A549 (cell line): ENCODE measurements at regions not wholly inside any gene's neighbourhood (a gene's known extent, or its start where the extent isn't known, plus 50 kb on each side); places are given as distances from the start of the nearest gene placed in this dataset.

Experiments
- ATAC-seq, 2 experiments: fragments of 200-7000 bp in 1 of 2; fragments of >200 bp in 1 of 2; cut with Nextera tagmentation in 1 of 2; cut with Tn5 transposase in 1 of 2; 3 replicates each; pipeline versions ENCODE4 v1.8.0 to v1.9.1; 2018 to 2020; ENCODE audit warnings: mild to moderate bottlenecking in 1 of 2, moderate library complexity in 1 of 2
- CTCF ChIA-PET: fragments of 300-600 bp; sonication (Branson Sonifier 250); formaldehyde crosslinking; extraction: SDS; loops from one replicate; lab custom pipeline; 2021; ENCODE audit warnings: antibody characterized with exemption, inconsistent platforms; lab: Yijun Ruan, JAX
- POLR2A ChIA-PET: fragments of 350-600 bp; formaldehyde crosslinking; extraction: SDS; loops from one replicate; lab custom pipeline; 2021; ENCODE audit warnings: antibody characterized with exemption, inconsistent platforms; lab: Yijun Ruan, JAX
- DNase-seq, 2 experiments: peaks; one replicate each; pipeline versions ENCODE4 v3.0.0 to v3.0.0-alpha.2; 2011 to 2016; ENCODE audit warnings: low read depth in 1 of 2, low spot score in 1 of 2
- FAIRE-seq: peaks from 2 replicates; lab custom pipeline; 2011; peaks lifted over from hg19 to GRCh38; lab: Jason Lieb, UNC
- H3K27ac ChIP-seq, 2 experiments: fragments of >200 bp; sonication (Bioruptor Twin); formaldehyde crosslinking; 3 replicates each; pipeline ENCODE4 v1.5.1; 2016 to 2017
- H3K4me1 ChIP-seq: fragments of >200 bp; sonication (Bioruptor Twin); formaldehyde crosslinking; 3 replicates; pipeline ENCODE4 v1.6.1; 2016
- H3K4me2 ChIP-seq: fragments of >200 bp; sonication (Bioruptor Twin); formaldehyde crosslinking; 3 replicates; pipeline ENCODE4 v1.6.1; 2016
- H3K4me3 ChIP-seq: fragments of >200 bp; sonication (Bioruptor Twin); formaldehyde crosslinking; 3 replicates; pipeline ENCODE4 v1.5.1; 2016
- H3K9me3 ChIP-seq: fragments of >200 bp; sonication (Bioruptor Twin); formaldehyde crosslinking; 3 replicates; pipeline ENCODE4 v1.6.1; 2016
- ATOH8 ChIP-seq: fragments of 250-450 bp; sonication (Bioruptor Pico); IDR thresholded peaks from 2 replicates; pipeline ENCODE4 v1.5.0; 2020; ENCODE audit warnings: low read depth, mild to moderate bottlenecking, moderate library complexity
- BCL3 ChIP-seq: fragments of >200 bp; sonication (Bioruptor Twin); formaldehyde crosslinking; IDR thresholded peaks from 3 replicates; pipeline ENCODE4 v1.6.1; 2016
- CBX8 ChIP-seq: fragments of 200-600 bp; sonication (generic); IDR thresholded peaks from 2 replicates; pipeline ENCODE4 v1.6.1; 2016
- CHD2 ChIP-seq: fragments of 150-350 bp; IDR thresholded peaks from 2 replicates; pipeline ENCODE4 v1.6.1; 2014; ENCODE audit warnings: low read length; ENCODE audit not compliant: partially characterized antibody
- ESRRA ChIP-seq: fragments of 150-350 bp; IDR thresholded peaks from 2 replicates; pipeline ENCODE4 v1.6.1; 2014; ENCODE audit warnings: mild to moderate bottlenecking, low read length, borderline replicate concordance
- FOSB ChIP-seq: fragments of 250-450 bp; sonication (Bioruptor Pico); IDR thresholded peaks from 2 replicates; pipeline ENCODE4 v1.5.0; 2020; ENCODE audit warnings: mild to moderate bottlenecking, moderate library complexity
- FOXS1 ChIP-seq: fragments of 250-450 bp; sonication (Bioruptor Pico); IDR thresholded peaks from 2 replicates; pipeline ENCODE4 v1.5.0; 2020; ENCODE audit warnings: mild to moderate bottlenecking, moderate library complexity
- HOXA7 ChIP-seq: fragments of 250-450 bp; sonication (Bioruptor Pico); IDR thresholded peaks from 2 replicates; pipeline ENCODE4 v1.5.0; 2020; ENCODE audit warnings: mild to moderate bottlenecking, moderate library complexity
- MAZ ChIP-seq: fragments of 150-350 bp; IDR thresholded peaks from 2 replicates; pipeline ENCODE4 v1.6.1; 2014; ENCODE audit warnings: antibody characterized with exemption, low read depth, low read length, borderline replicate concordance
- NR3C1 ChIP-seq: fragments of >200 bp; sonication (Bioruptor Twin); formaldehyde crosslinking; IDR thresholded peaks from 3 replicates; pipeline ENCODE4 v1.6.1; 2017
- RAD21 ChIP-seq, 2 experiments: fragments of >200 bp in 1 of 2; sonication (Bioruptor Twin) in 1 of 2; formaldehyde crosslinking in 1 of 2; IDR thresholded peaks in 1 of 2; conservative IDR thresholded peaks in 1 of 2; 2 replicates in 1 of 2; 3 replicates in 1 of 2; pipeline ENCODE4 v1.6.1; 2012 to 2018; ENCODE audit warnings: inconsistent platforms in 1 of 2
- RNF2 ChIP-seq: fragments of 200-600 bp; sonication (generic); IDR thresholded peaks from 2 replicates; pipeline ENCODE4 v1.6.1; 2016; ENCODE audit warnings: low read depth, mild to moderate bottlenecking, antibody characterized with exemption, moderate library complexity, borderline replicate concordance
- SMC3 ChIP-seq: fragments of >200 bp; sonication (Bioruptor Twin); formaldehyde crosslinking; IDR thresholded peaks from 3 replicates; pipeline ENCODE4 v1.6.1; 2018; ENCODE audit warnings: inconsistent platforms
- SREBF2 ChIP-seq: fragments of 450-650 bp; IDR thresholded peaks from 2 replicates; pipeline ENCODE4 v1.6.1; 2014; ENCODE audit warnings: mild to moderate bottlenecking, moderate library complexity
- TP53 ChIP-seq: fragments of 250-450 bp; sonication (Bioruptor Pico); IDR thresholded peaks from 2 replicates; pipeline ENCODE4 v1.5.0; 2021; ENCODE audit warnings: mild to moderate bottlenecking, moderate library complexity
- ZFP36 ChIP-seq: fragments of 450-650 bp; IDR thresholded peaks from 2 replicates; pipeline ENCODE4 v1.6.1; 2014; ENCODE audit warnings: borderline replicate concordance; ENCODE audit not compliant: partially characterized antibody
- ZNF302 ChIP-seq: fragments of 250-450 bp; sonication (Bioruptor Pico); IDR thresholded peaks from 2 replicates; pipeline ENCODE4 v1.9.0; 2021; ENCODE audit warnings: inconsistent platforms, mild to moderate bottlenecking, moderate library complexity
- WGBS: methylation state at CpG from one replicate; pipeline ENCODE4 v1.1.6; 2017; ENCODE audit errors: missing lambda C conversion rate; 5-methylcytosine and 5-hydroxymethylcytosine counted together
- TF ChIP-seq, protein P1 (sequence below): fragments of >200 bp; sonication (Bioruptor Twin); formaldehyde crosslinking; IDR thresholded peaks from 3 replicates; pipeline ENCODE4 v1.5.1; 2016

DNA sequence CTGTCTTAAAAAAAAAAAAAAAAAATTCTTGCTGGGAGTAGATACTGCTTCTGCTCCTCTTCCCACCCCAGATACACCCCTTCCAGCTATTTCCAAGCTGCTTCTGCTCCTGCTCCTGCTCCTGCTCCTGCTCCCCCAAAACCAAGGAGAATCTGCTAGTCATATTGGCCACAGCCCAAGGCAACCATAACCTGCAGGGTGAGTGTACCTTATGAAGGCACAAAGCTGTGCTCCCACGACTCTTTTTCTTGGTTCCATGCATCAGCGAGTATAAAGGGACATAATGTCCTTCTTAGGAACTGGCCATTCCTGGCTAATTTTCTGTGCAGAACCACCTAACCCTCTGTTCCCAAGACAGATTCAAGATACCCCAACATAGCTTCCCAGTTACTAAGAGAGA, 129.5 kb upstream of the CDK1 start:
- CTCF ChIA-PET: interaction anchor here (0.6 to 9.6 kb wide), 8 partner anchors 13 to 560 kb away, joined by 3 to 201 read pairs (median 3); no protein-coding TSS in a partner anchor
- DNase-seq (no peak), FAIRE-seq (no peak), ATAC-seq (no peak)
- POLR2A ChIA-PET: no interaction called here
- 79% methylated on average over 2 of the region's 2 CpGs for WGBS
- no peak overlapping the region for H3K4me2 ChIP-seq
- no peak for TF ChIP-seq HOXA7
- no peaks in the 10 kb centered on the region for H3K9me3 ChIP-seq
- no peak overlapping the region for H3K27ac ChIP-seq
- no peak overlapping the region for H3K4me3 ChIP-seq
- peaks cover 30% of the 10 kb centered on the region; the same call in 2 of the 3 replicates for H3K4me1 ChIP-seq

DNA sequence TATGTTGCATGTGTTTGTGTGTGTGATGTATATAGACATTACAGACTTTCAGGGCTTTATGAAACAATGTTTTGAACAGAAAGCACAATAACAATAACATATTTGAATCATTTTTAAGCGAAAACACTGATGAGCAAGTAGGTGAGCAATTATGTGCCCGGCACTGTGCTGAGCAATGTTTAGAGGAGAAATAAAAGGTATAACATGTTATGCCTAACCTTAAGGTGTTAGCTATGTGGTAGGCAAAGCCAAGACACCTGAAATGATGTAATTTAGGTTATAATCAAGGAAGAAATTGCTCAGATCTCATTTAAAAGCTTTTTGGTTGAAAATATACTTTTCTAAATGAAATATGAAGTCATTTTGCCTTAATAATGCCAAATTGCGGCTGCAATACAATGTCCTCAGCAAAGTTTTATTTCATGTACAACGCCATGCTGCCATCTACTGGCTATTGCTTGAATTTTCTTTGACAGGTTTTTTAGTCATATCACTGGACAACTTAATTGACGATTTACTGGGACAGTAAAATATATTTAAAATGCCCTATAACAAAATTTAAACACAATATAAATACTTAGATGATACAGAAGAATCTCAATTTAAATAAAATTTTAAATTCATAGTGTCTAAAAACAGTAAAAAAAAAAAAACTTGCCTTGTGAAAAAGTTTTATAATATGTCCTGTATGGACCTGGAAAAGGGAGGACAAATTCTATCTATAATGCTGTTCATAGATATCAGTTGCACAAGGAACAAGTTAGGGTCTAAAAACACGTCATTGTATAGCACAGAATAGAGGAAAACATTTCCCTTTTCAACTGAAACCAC, 131.1 kb upstream of the CDK1 start:
- peak; percentile 59 for FAIRE-seq
- Histone ChIP-seq H3K27ac (no peak overlapping the region), H3K4me2 (no peak overlapping the region), H3K9me3 (no peaks in the 10 kb centered on the region), H3K4me3 (no peak overlapping the region), H3K4me1 (peaks cover 30% of the 10 kb centered on the region; the same call in 2 of the 3 replicates)
- ChIA-PET POLR2A (no interaction called here), CTCF (interaction anchor here (0.6 to 9.6 kb wide), 29 partner anchors 8 to 544 kb away, joined by 3 to 201 read pairs (median 4); no protein-coding TSS in a partner anchor)
- 3% methylated on average over 6 of the region's 6 CpGs for WGBS
- peak in 1 of 2 experiments; percentile 79; a peak in 4 of 6 replicates for ATAC-seq
- TF ChIP-seq RAD21 (conservative IDR thresholded peaks at IDR 0.05 in 1 of 2, IDR thresholded peaks at IDR 0.05 in 1 of 2): peak; percentile 88 to 93
- peak; percentile 92 for TF ChIP-seq SMC3
- TF ChIP-seq FOSB: no peak
- no peak for TF ChIP-seq BCL3
- no peak for TF ChIP-seq ZFP36
- no peak for TF ChIP-seq NR3C1
- TF ChIP-seq, protein P1, sequence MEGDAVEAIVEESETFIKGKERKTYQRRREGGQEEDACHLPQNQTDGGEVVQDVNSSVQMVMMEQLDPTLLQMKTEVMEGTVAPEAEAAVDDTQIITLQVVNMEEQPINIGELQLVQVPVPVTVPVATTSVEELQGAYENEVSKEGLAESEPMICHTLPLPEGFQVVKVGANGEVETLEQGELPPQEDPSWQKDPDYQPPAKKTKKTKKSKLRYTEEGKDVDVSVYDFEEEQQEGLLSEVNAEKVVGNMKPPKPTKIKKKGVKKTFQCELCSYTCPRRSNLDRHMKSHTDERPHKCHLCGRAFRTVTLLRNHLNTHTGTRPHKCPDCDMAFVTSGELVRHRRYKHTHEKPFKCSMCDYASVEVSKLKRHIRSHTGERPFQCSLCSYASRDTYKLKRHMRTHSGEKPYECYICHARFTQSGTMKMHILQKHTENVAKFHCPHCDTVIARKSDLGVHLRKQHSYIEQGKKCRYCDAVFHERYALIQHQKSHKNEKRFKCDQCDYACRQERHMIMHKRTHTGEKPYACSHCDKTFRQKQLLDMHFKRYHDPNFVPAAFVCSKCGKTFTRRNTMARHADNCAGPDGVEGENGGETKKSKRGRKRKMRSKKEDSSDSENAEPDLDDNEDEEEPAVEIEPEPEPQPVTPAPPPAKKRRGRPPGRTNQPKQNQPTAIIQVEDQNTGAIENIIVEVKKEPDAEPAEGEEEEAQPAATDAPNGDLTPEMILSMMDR: peak; percentile 88
- no peak for TF ChIP-seq SREBF2
- no peak for TF ChIP-seq ZNF302 (CRISPR knock-in tag)
- TF ChIP-seq ATOH8 (CRISPR knock-in tag): no peak
- TF ChIP-seq FOXS1: no peak
- no peak for TF ChIP-seq TP53
- DNase-seq: peak; percentile 16 to 64

DNA sequence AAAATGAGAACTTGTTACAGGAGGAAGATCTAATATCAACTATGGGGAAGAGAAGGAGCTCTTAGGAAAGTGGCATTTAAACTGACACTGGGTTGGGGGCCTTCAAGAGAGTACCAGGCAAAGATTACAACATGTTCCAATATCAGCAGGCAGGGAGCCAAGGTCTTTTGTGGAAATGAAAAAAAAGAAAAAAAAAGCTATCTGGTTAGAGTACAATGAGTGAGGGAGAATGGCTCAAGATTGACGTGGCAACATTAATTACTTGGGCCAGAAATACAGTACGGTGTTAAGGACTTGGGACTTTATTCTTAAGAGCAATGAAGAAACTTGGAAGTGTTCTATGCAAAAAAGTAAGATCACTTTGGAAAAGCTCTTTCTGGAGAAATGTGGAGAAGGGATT, 132.3 kb upstream of the CDK1 start:
- no peak for DNase-seq
- no peak overlapping the region for H3K27ac ChIP-seq
- H3K4me2 ChIP-seq: no peak overlapping the region
- POLR2A ChIA-PET: no interaction called here
- H3K4me1 ChIP-seq: peaks cover 25% of the 10 kb centered on the region; the same call in 2 of the 3 replicates
- FAIRE-seq: no peak
- H3K9me3 ChIP-seq: no peaks in the 10 kb centered on the region
- CTCF ChIA-PET: interaction anchor here (0.7 to 9.6 kb wide), 14 partner anchors 11 to 1020 kb away, joined by 3 to 201 read pairs (median 4); no protein-coding TSS in a partner anchor
- ATAC-seq: no peak
- TF ChIP-seq FOSB (no peak), RNF2 (no peak), MAZ (no peak), TP53 (no peak), ESRRA (no peak), CHD2 (no peak), CBX8 (no peak)
- no peak overlapping the region for H3K4me3 ChIP-seq
- 93% methylated on average over 2 of the region's 2 CpGs for WGBS
